ENCODE measurements at regions not wholly inside any gene's neighbourhood (a gene's known extent, or its start where the extent isn't known, plus 50 kb on each side); places are given as distances from the start of the nearest gene placed in this dataset.
"Not testable (repeated sequence)": the region's sequence is repeated elsewhere in the genome, so short reads cannot be mapped to it uniquely, and the experiment has no call there.

GRCh38 chr7:6989968-6990367, 163.9 kb upstream of the CCZ1B start:
- DNase-seq (ENCODE audit: low read depth in 2 of 2): not testable (repeated sequence)

DNA sequence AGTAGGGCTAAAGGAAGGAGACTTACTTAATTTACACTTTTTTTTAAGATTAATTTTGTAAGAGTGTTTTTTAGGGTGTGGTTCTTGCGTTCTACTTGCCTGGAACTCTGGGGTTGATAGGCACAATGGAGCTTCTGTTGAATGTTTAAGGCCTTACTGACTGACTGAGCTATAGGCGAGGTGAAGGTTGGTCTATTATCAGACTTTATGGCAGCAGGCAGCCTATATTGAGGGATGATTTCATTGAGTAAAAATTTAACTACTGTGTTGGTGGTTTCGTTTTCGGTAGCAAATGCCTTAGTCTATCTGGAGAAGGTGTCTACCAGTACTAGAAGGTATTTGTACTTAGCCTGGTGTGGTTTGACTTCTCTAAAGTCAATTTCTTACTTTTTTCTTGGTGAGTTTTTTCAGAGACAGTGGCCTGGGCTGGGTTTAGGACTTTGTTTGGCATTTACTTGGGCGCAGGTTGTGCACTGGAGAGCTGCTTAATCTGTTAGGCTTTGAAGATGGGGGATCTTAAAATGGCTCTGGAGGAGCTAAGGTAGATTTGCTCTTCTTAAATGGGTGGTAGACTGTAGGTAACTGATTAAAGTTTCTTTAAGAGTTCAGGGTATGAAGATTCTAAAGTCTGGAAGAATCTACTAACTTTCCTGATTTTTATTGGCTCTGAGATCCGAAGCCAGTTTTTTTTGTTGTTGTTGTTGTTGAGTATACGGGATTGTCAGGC, 164.5 kb upstream of the CCZ1B start:
- not testable (repeated sequence) for DNase-seq (ENCODE audit: low read depth in 2 of 2)

GRCh38 chr7:6991169-6991611, 165.1 kb upstream of the CCZ1B start:
- DNase-seq (ENCODE audit: low read depth in 2 of 2): peak in 1 of 2 donors; percentile 14

DNA sequence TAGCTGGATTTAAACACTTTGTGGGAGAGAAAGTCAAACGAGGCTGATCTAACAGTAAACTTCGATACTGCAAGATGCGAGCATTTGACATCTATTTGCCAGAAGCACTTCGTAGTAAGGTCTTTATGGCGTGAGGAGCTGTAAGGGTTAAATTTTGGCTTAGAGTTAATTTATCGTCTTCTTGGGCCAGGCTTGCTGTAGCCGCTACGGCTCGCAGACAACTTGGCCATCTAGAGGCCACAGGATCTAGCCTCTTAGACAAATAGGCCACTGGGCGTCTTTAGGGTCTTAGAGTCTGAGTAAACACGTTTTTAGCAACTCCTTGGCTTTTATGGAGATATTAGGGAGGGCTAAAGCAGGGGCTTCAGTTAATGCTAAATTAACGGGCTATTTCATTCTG, 165.6 kb upstream of the CCZ1B start:
- not testable (repeated sequence) for DNase-seq (ENCODE audit: low read depth in 2 of 2)

GRCh38 chr7:6992133-6992532, 166.1 kb upstream of the CCZ1B start:
- DNase-seq (ENCODE audit: low read depth in 2 of 2): not testable (repeated sequence)

DNA sequence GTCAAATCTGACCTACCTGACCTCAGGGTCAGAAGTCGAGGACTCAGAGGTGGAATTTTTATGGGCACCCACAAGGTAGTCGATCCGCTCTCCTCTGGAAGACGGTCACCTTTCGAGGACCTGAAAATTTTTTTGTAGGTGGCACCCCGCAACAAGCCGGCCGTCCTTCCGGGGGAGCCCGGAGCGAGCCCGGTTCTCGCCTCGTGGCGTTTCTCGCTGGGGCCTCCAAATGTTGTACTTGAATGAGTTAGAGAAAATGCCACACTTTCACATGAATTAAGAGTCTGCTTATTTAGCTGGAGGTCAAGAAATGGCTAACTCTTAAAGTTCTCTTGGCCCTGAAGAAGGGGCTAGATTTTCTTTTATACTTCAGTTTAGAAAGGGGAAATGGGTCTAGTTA, 169.0 kb upstream of the CCZ1B start:
- not testable (repeated sequence) for DNase-seq (ENCODE audit: low read depth in 2 of 2)

DNA sequence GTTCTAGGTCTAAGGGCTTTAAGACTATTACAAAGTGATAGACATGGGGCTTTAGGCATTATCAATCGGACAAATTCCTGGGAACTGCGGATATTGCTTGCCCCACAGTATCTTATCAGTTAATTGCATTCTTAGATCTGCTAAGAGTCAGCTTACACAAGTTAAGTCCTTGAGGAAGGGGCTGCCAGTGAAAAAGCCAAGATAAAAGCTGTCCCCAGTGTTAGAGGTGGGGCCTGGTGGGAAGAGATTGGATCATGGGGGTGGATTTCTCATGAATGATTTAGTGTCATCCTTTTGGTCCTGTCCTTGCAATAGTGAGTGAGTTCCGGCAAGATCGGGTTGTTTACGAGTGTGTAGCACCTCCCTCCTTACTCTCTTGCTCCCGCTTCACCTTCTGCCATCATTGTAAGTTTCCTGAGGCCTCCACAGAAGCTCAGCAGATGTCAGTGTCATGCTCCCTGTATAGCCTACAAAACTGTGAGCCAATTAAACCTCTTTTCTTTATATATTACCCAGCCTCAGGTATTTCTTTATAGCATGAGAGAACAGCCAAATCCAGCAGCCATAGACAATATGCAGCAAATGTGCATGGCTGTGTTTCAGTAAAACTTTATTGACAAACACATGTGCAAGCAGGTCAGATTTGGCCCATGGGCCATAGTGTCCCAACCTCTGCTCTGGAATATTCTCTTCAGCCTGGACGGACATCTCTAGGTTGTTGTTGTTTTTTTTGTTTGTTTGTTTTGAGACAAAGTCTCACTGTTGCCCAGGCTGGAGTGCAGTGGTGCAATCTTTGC, 169.6 kb upstream of the CCZ1B start:
- DNase-seq (ENCODE audit: low read depth in 2 of 2): not testable (repeated sequence)

- DNase-seq (ENCODE audit: low read depth in 2 of 2): not testable (repeated sequence)
Observed at GRCh38 chr7:6999067-6999666, 173.1 kb upstream of the CCZ1B start.

GRCh38 chr7:7002418-7003062, 176.5 kb upstream of the CCZ1B start:
- no peak for DNase-seq (ENCODE audit: low read depth in 2 of 2)

DNA sequence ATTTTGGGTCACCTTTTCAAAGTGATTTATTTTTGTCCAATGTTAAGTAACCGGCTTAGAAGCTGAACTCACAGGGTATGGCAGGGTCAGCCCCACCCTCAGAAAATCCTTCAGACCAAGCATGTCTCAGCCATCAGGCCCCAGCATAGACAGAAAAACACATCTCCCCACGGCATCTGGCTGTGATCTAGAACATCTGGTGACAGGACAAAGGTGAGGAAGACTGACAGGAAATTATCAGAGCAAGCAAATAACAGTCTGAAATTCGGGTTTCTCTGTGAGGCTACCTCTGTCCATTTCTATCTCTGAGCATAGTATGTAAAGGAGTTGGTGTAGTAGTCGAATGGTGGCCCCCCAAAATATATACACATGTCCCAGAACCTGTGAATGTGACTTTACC, 177.0 kb upstream of the C1GALT1 start:
- DNase-seq (ENCODE audit: low read depth in 2 of 2): no peak

DNA sequence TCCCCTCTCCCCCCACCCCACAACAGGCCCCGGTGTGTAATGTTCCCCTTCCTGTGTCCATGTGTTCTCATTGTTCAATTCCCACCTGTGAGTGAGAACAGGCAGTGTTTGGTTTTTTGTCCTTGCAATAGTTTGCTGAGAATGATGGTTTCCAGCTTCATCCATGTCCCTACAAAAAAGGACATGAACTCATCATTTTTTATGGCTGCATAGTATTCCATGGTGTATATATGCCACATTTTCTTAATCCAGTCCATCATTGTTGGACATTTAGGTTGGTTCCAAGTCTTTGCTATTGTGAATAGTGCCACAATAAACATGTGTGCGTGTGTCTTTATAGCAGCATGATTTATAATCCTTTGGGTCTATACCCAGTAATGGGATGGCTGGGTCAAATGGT, 176.4 kb upstream of the C1GALT1 start:
- not testable (repeated sequence) for DNase-seq (ENCODE audit: low read depth in 2 of 2)

DNA sequence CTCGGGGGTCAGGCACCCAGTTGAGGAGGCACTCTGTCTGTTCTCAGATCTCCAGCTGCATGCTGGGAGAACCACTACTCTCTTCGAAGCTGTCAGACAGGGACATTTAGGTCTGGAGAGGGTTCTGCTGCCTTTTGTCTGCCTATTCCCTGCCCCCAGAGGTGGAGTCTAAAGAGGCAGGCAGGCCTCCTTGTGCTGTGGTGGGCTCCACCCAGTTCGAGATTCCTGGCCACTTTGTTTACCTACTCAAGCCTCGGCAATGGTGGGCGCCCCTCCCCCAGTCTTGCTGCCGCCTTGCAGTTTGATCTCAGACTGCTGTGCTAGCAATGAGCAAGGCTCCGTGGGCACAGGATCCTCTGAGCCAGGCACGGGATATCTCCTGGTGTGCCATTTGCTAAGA, 171.1 kb upstream of the C1GALT1 start:
- DNase-seq (ENCODE audit: low read depth in 2 of 2): not testable (repeated sequence)

- not testable (repeated sequence) for DNase-seq (ENCODE audit: low read depth in 2 of 2)
Observed at GRCh38 chr7:7011751-7012150, 170.6 kb upstream of the C1GALT1 start.

GRCh38 chr7:7014827-7015595, 167.3 kb upstream of the C1GALT1 start:
- DNase-seq (ENCODE audit: low read depth in 2 of 2): no peak

DNA sequence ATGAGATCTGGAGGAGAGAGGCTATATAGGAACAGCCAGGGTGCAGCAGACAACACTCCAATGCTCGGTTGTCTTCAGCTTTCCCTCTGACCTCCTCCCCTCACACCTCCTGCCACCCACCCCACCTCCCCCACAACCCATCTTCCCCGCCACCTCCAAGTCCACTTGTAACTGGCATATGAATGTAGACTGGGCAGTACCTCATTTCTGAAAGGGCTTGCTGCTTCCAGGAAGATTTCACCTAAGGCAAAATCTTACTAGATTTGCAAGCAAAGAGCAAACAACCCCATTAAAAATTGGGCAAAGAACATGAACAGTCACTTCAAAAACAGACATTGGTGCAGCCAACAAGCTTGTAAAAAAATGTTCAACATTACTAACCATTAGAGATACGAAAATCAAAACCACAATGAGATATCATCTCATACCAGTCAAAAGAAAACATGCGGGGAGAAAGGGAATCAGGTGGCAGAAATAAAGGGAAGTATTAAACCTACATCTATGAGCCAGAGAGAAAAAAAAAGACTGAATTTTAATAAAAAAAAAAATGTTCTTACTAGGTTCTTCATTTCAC, 164.6 kb upstream of the C1GALT1 start:
- no peak for DNase-seq (ENCODE audit: low read depth in 2 of 2)

- DNase-seq (ENCODE audit: low read depth in 2 of 2): no peak
Observed at GRCh38 chr7:7018290-7018689, 164.1 kb upstream of the C1GALT1 start.

DNA sequence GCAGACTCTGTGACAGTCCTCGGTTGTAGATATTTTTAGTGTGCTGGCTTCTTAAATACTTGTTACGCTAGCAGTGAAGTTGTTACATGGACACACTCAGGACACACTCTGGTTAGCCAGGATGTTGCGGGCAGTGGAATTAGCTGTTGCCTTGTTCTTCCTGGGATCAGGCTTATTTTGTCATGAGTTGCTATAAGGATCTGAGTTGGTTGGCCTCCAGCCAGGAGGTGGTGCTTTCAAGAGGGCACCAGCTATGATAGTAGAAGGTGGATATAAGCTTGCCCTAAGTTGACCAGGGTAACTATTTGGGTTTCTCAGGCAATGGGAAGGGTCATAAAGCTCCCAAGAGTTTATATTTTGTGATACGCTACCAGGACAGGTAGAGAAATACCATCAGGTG, 150.1 kb upstream of the C1GALT1 start:
- no peak for DNase-seq (ENCODE audit: low read depth in 2 of 2)

DNA sequence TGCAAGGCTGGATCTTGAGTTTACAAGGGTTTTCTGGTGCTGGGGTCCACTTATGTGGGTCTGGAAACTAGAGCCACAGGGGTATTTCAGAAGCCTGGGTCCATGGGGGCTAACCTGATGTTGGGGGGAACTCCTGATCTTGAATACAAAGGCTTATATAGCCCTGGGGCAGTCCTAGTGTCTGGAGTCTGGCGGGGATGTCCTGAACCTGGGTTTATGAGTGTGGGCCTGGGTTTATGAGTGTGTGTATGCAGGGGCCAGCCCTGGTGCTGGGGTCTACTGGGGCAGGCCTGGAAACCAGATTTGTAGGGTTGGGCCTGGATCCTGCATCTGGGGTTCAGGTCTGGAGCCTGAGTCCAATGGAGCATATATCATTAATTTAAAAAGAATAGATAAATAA, 146.5 kb upstream of the C1GALT1 start:
- DNase-seq (ENCODE audit: low read depth in 2 of 2): no peak

GRCh38 chr7:7042286-7042893, 140.0 kb upstream of the C1GALT1 start:
- not testable (repeated sequence) for DNase-seq (ENCODE audit: low read depth in 2 of 2)

GRCh38 chr7:7044806-7045205, 137.5 kb upstream of the C1GALT1 start:
- no peak for DNase-seq (ENCODE audit: low read depth in 2 of 2)

DNA sequence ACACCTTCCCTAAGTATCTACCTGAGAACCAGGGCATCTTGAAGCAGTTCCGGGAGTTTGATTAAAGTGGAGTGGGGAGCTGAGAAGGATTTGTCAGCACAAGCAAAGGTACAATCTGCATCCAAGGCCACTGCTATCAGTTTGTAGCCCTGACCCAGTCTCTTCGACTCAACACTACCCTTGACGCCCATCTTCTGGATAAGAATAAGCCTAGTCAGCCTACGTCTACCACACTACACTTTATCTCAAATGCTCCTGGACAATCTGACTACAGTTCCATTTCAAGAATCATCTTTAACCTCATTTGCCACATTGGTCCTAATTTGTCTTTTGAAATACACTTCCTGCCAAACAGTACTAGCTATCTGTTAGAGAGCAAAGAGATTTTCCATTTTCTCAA, 134.1 kb upstream of the C1GALT1 start:
- DNase-seq (ENCODE audit: low read depth in 2 of 2): no peak
